Stimulated activated CD4-positive, alpha-beta T cell treated with anti-CD3 and anti-CD28 coated beads, Interleukin-1b, Interleukin-23, amount 100 ng/mL, for 1 hour (primary cell): ENCODE measurements at regions not wholly inside any gene's neighbourhood (a gene's known extent, or its start where the extent isn't known, plus 50 kb on each side); places are given as distances from the start of the nearest gene placed in this dataset.

Experiments used
- DNase-seq, 2 donors: peaks; one replicate each; pipeline ENCODE4 v3.0.0-alpha.2; 2020; ENCODE audit warnings: low read depth in 2 of 2

GRCh38 chr9:17969232-17969631, 390.4 kb downstream of the SH3GL2 start:
- DNase-seq, result no peak

GRCh38 chr9:17970277-17970676, 391.4 kb downstream of the SH3GL2 start:
- no peak for DNase-seq

GRCh38 chr9:17978773-17979172, 399.9 kb downstream of the SH3GL2 start:
- no peak for DNase-seq

GRCh38 chr9:17986595-17986994, 407.7 kb downstream of the SH3GL2 start:
- DNase-seq, result no peak

- DNase-seq, result no peak
Measured at GRCh38 chr9:17987189-17987588, 408.3 kb downstream of the SH3GL2 start.

- DNase-seq, result no peak
Measured at GRCh38 chr9:17988489-17988888, 409.6 kb downstream of the SH3GL2 start.

- DNase-seq, result no peak
Measured at GRCh38 chr9:17990602-17991001, 411.7 kb downstream of the SH3GL2 start.

GRCh38 chr9:17993024-17993423, 414.2 kb downstream of the SH3GL2 start:
- DNase-seq, result no peak

- no peak for DNase-seq
Measured at GRCh38 chr9:17994695-17995425, 416.0 kb downstream of the SH3GL2 start.

GRCh38 chr9:17996728-17997127, 417.9 kb downstream of the SH3GL2 start:
- DNase-seq, result no peak

GRCh38 chr9:18002718-18003438, 424.0 kb downstream of the SH3GL2 start:
- no peak for DNase-seq

GRCh38 chr9:18006591-18006990, 427.7 kb downstream of the SH3GL2 start:
- DNase-seq, result no peak

- no peak for DNase-seq
Measured at GRCh38 chr9:18007621-18008020, 428.8 kb downstream of the SH3GL2 start.

- DNase-seq, result no peak
Measured at GRCh38 chr9:18009902-18010301, 431.0 kb downstream of the SH3GL2 start.

- no peak for DNase-seq
Measured at GRCh38 chr9:18010492-18010891, 431.6 kb downstream of the SH3GL2 start.

GRCh38 chr9:18012170-18012569, 433.3 kb downstream of the SH3GL2 start:
- no peak for DNase-seq

GRCh38 chr9:18014556-18014955, 435.7 kb downstream of the SH3GL2 start:
- DNase-seq, result no peak

- no peak for DNase-seq
Measured at GRCh38 chr9:18015116-18015515, 436.2 kb downstream of the SH3GL2 start.

GRCh38 chr9:18017136-18017535, 438.3 kb downstream of the SH3GL2 start:
- DNase-seq, result no peak

- DNase-seq, result no peak
Measured at GRCh38 chr9:18018221-18018620, 439.4 kb downstream of the SH3GL2 start.

- no peak for DNase-seq
Measured at GRCh38 chr9:18018661-18019060, 439.8 kb downstream of the SH3GL2 start.

- no peak for DNase-seq
Measured at GRCh38 chr9:18020121-18020745, 441.4 kb downstream of the SH3GL2 start.

GRCh38 chr9:18022642-18023041, 443.8 kb downstream of the SH3GL2 start:
- no peak for DNase-seq
